Activated B cell treated with CpG ODN at 0.5 μM for 24 hours (primary cell): ENCODE measurements at regions not wholly inside any gene's neighbourhood (a gene's known extent, or its start where the extent isn't known, plus 50 kb on each side); places are given as distances from the start of the nearest gene placed in this dataset.

Experiments
- ATAC-seq: fragments of 200-7000 bp; cut with Tn5 transposase; one replicate; pipeline ENCODE4 v1.10.0; 2021; ENCODE audit warnings: low read depth, mild to moderate bottlenecking, moderate library complexity
- CTCF ChIA-PET: fragments of 350-600 bp; sonication (Branson Sonifier 250); formaldehyde crosslinking; loops from one replicate; lab custom pipeline; 2021; ENCODE audit warnings: antibody characterized with exemption; lab: Charles Lee
- POLR2A ChIA-PET: fragments of 350-600 bp; sonication (Branson Sonifier 250); formaldehyde crosslinking; loops from one replicate; lab custom pipeline; 2021; ENCODE audit warnings: antibody characterized with exemption; lab: Charles Lee
- DNase-seq: peaks from one replicate; pipeline ENCODE4 v3.0.0; 2022
- H3K27ac Mint-ChIP-seq: one replicate; pipeline ENCODE4 v1.8.0; 2020; ENCODE audit warnings: mixed read lengths
- H3K27me3 Mint-ChIP-seq: one replicate; pipeline ENCODE4 v1.8.0; 2021; ENCODE audit warnings: mixed read lengths
- H3K36me3 Mint-ChIP-seq: one replicate; pipeline ENCODE4 v1.8.0; 2021; ENCODE audit warnings: low read depth, mixed read lengths
- H3K4me1 Mint-ChIP-seq: one replicate; pipeline ENCODE4 v1.8.0; 2021; ENCODE audit warnings: mixed read lengths
- H3K4me3 Mint-ChIP-seq: one replicate; pipeline ENCODE4 v1.8.0; 2020; ENCODE audit warnings: mild to moderate bottlenecking, mixed read lengths
- H3K9me3 Mint-ChIP-seq: one replicate; pipeline ENCODE4 v1.8.0; 2020; ENCODE audit warnings: mixed read lengths
- intact Hi-C: fragments of 100-400 bp; cut with micrococcal nuclease; formaldehyde crosslinking; loops from one replicate; pipeline ENCODE4 v1.15.1; 2024
- TF ChIP-seq, protein P1 (sequence below): fragments of 200-600 bp; IDR thresholded peaks from one replicate; pipeline ENCODE4 v1.8.0; 2022; ENCODE audit warnings: antibody characterized with exemption, mild to moderate bottlenecking

- TF ChIP-seq, protein P1, sequence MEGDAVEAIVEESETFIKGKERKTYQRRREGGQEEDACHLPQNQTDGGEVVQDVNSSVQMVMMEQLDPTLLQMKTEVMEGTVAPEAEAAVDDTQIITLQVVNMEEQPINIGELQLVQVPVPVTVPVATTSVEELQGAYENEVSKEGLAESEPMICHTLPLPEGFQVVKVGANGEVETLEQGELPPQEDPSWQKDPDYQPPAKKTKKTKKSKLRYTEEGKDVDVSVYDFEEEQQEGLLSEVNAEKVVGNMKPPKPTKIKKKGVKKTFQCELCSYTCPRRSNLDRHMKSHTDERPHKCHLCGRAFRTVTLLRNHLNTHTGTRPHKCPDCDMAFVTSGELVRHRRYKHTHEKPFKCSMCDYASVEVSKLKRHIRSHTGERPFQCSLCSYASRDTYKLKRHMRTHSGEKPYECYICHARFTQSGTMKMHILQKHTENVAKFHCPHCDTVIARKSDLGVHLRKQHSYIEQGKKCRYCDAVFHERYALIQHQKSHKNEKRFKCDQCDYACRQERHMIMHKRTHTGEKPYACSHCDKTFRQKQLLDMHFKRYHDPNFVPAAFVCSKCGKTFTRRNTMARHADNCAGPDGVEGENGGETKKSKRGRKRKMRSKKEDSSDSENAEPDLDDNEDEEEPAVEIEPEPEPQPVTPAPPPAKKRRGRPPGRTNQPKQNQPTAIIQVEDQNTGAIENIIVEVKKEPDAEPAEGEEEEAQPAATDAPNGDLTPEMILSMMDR, result no peak
- H3K36me3 Mint-ChIP-seq, result no peaks in the 10 kb centered on the region
- CTCF ChIA-PET, result no interaction called here
- H3K4me3 Mint-ChIP-seq, result no peak overlapping the region
- H3K27me3 Mint-ChIP-seq, result no peaks in the 10 kb centered on the region
- intact Hi-C loops, result no loop called here
- DNase-seq (no peak), ATAC-seq (no peak)
- no peaks in the 10 kb centered on the region for H3K4me1 Mint-ChIP-seq
- peaks cover 23% of the 10 kb centered on the region for H3K9me3 Mint-ChIP-seq
- H3K27ac Mint-ChIP-seq, result no peak overlapping the region
- POLR2A ChIA-PET, result no interaction called here
Observed at GRCh38 chr7:57210871-57211270, 78.6 kb upstream of the ZNF479 start.

DNA sequence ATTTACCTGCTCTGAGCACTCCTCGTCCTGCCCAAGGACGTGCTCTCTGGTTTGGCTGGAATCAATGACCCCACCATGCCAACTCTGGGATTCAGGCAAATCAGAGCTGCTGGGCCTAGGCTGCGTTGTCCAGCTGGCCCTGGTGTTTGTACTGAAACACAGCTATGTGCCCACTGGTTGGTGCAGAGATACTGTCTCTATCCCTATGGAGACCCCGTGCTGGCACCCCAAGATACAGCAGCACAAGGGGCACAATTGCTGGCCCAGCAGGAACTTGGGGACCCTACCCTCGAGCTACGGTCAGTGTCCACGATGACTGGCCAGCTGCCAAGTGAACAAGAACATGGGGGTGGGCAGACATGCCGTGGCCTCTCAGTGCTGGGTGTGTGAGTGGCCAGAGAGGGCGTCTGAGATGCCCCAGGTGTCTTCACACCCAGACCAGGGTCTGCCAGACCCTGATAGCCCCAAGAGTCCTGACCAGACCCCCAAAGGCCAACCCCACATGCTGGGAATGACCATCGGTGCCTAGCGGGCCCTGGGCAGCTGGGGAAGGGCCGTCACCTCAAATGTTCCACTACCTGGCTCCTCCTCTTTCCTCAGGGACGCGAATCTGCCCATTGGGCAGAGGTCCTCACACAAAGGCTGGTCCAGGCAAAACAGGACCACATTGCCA is 79.3 kb upstream of the ZNF479 start:
- TF ChIP-seq, protein P1, result no peak
- Mint-ChIP-seq H3K27me3 (no peaks in the 10 kb centered on the region), H3K9me3 (peaks cover 26% of the 10 kb centered on the region), H3K4me1 (no peaks in the 10 kb centered on the region), H3K27ac (no peak overlapping the region), H3K4me3 (no peak overlapping the region), H3K36me3 (no peaks in the 10 kb centered on the region)
- DNase-seq (no peak), ATAC-seq (no peak)
- intact Hi-C loops, result no loop called here
- ChIA-PET CTCF (no interaction called here), POLR2A (no interaction called here)

- H3K36me3 Mint-ChIP-seq, result no peaks in the 10 kb centered on the region
- no peak for ATAC-seq
Observed at GRCh38 chr7:57215423-57215822, 83.2 kb upstream of the ZNF479 start.

GRCh38 chr7:57216340-57216739 is 84.1 kb upstream of the ZNF479 start:
- Mint-ChIP-seq H3K36me3 (no peaks in the 10 kb centered on the region), H3K27me3 (no peaks in the 10 kb centered on the region), H3K9me3 (peaks cover 53% of the 10 kb centered on the region), H3K27ac (no peak overlapping the region), H3K4me1 (no peaks in the 10 kb centered on the region), H3K4me3 (no peak overlapping the region)
- intact Hi-C loops, result no loop called here
- TF ChIP-seq, protein P1, result no peak
- ChIA-PET CTCF (no interaction called here), POLR2A (no interaction called here)
- no peak for ATAC-seq
- DNase-seq, result no peak

More at GRCh38 chr7:57215423-57215822, 83.2 kb upstream of the ZNF479 start:
- Mint-ChIP-seq H3K27ac (no peak overlapping the region), H3K27me3 (no peaks in the 10 kb centered on the region), H3K4me1 (no peaks in the 10 kb centered on the region), H3K9me3 (peaks cover 46% of the 10 kb centered on the region), H3K4me3 (no peak overlapping the region)
- DNase-seq, result no peak
- CTCF ChIA-PET, result no interaction called here
- POLR2A ChIA-PET, result no interaction called here
- intact Hi-C loops, result no loop called here
- TF ChIP-seq, protein P1, result no peak

DNA sequence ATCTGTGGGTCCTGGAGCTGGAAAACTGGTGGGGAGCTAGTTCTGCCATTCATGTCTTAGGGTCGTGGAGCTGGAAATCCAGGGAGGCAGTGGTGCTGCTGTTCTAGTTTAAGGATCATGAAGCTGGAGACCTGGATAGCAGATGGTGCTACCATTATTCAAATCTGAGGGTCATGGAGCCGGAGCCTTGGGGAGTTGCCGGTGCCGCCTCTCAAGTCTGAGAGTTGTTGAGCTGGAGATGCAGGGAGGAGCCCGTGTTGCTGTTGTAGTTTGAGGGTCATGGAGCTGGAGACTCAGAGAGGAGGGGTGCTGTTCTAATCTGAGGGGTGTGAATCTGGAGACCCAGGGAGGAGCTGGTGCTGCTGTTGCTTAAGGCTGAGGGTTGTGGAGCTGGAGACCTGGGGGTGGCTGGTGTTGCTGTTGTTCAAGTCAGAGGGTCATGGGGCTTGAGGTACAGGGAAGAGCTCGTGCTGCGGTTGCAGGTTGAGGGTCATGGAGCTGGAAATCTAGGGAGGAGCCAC is 86.0 kb upstream of the ZNF479 start:
- Mint-ChIP-seq H3K9me3 (peaks cover 58% of the 10 kb centered on the region), H3K27ac (no peak overlapping the region), H3K4me3 (no peak overlapping the region), H3K36me3 (no peaks in the 10 kb centered on the region), H3K4me1 (no peaks in the 10 kb centered on the region), H3K27me3 (no peaks in the 10 kb centered on the region)
- intact Hi-C loops, result no loop called here
- CTCF ChIA-PET, result no interaction called here
- POLR2A ChIA-PET, result no interaction called here
- DNase-seq, result no peak
- ATAC-seq, result no peak
- TF ChIP-seq, protein P1, result no peak
